ENCODE measurements at regions not wholly inside any gene's neighbourhood (a gene's known extent, or its start where the extent isn't known, plus 50 kb on each side); places are given as distances from the start of the nearest gene placed in this dataset.

- TF ChIP-seq CTCF (IDR thresholded peaks at IDR 0.05), result no peak
Measured at GRCh38 chr10:112094984-112095383, 88.6 kb downstream of the GPAM start.

GRCh38 chr10:112095731-112096130 lies 87.8 kb downstream of the GPAM start:
- TF ChIP-seq CTCF (IDR thresholded peaks at IDR 0.05), result no peak

- TF ChIP-seq CTCF (IDR thresholded peaks at IDR 0.05), result no peak
Measured at GRCh38 chr10:112098682-112099081, 84.9 kb downstream of the GPAM start.

All from LNCAP (cell line).